GM23338 (cell line): ENCODE measurements at regions not wholly inside any gene's neighbourhood (a gene's known extent, or its start where the extent isn't known, plus 50 kb on each side); places are given as distances from the start of the nearest gene placed in this dataset.

ENCODE experiments used
- EZH2 ChIP-seq: fragments of 200-600 bp; sonication (generic); IDR thresholded peaks from one replicate; pipeline ENCODE4 v1.8.0; 2017; ENCODE audit warnings: antibody characterized with exemption, mild to moderate bottlenecking, low read depth; ENCODE audit not compliant: unreplicated experiment
- EZH2phosphoT487 ChIP-seq: fragments of 200-600 bp; sonication (generic); IDR thresholded peaks from one replicate; pipeline ENCODE4 v1.8.1; 2018; ENCODE audit warnings: antibody characterized with exemption; ENCODE audit not compliant: unreplicated experiment
- POLR2AphosphoS5 ChIP-seq: IDR thresholded peaks from 2 replicates; pipeline ENCODE4 v1.6.1; 2016; ENCODE audit warnings: antibody characterized with exemption, low read depth
- ZNF331 ChIP-seq: fragments of 250-450 bp; sonication (Bioruptor Pico); IDR thresholded peaks from 2 replicates; pipeline ENCODE4 v1.5.0; 2020; ENCODE audit warnings: low read depth, mild to moderate bottlenecking, moderate library complexity
- TF ChIP-seq, protein P1 (sequence below), 2 experiments: fragments of 200-600 bp in 1 of 2; sonication (generic) in 1 of 2; conservative IDR thresholded peaks; 2 replicates each; pipeline versions ENCODE4 v1.5.1 to v1.6.1; 2016 to 2017; ENCODE audit warnings: antibody characterized with exemption in 2 of 2, low read depth in 2 of 2, mild to moderate bottlenecking in 2 of 2, moderate library complexity in 1 of 2
- TF ChIP-seq, protein P2 (sequence below): IDR thresholded peaks from one replicate; pipeline ENCODE4 v1.6.1; 2018; ENCODE audit warnings: antibody characterized with exemption; ENCODE audit not compliant: unreplicated experiment
- TF ChIP-seq, protein P3 (sequence below): IDR thresholded peaks from 2 replicates; pipeline ENCODE4 v1.6.1; 2016; ENCODE audit warnings: antibody characterized with exemption

DNA sequence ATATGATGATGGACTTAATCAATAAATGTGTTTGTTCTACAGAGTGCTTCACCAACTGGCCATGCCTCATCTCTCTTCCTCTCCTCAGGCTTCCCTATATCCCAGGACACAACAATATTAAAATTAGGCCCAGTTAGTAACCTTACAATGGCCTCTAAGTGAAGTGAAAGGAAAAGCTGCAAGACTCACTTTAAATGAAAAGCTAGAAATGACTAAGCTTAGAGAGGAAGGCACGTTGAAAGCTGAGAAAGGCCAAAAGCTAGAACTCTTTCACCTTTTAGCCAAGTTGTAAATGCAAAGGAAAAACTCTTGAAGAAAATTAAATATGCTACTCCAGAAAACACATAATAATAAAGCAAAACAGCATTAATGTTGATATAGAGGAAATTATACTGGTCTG is 1010.3 kb downstream of the NAALADL2 start:
- TF ChIP-seq, protein P1, sequence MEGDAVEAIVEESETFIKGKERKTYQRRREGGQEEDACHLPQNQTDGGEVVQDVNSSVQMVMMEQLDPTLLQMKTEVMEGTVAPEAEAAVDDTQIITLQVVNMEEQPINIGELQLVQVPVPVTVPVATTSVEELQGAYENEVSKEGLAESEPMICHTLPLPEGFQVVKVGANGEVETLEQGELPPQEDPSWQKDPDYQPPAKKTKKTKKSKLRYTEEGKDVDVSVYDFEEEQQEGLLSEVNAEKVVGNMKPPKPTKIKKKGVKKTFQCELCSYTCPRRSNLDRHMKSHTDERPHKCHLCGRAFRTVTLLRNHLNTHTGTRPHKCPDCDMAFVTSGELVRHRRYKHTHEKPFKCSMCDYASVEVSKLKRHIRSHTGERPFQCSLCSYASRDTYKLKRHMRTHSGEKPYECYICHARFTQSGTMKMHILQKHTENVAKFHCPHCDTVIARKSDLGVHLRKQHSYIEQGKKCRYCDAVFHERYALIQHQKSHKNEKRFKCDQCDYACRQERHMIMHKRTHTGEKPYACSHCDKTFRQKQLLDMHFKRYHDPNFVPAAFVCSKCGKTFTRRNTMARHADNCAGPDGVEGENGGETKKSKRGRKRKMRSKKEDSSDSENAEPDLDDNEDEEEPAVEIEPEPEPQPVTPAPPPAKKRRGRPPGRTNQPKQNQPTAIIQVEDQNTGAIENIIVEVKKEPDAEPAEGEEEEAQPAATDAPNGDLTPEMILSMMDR (conservative IDR thresholded peaks at IDR 0.05; ENCODE audit: low read depth in 2 of 2), result no peak
- TF ChIP-seq, protein P2, sequence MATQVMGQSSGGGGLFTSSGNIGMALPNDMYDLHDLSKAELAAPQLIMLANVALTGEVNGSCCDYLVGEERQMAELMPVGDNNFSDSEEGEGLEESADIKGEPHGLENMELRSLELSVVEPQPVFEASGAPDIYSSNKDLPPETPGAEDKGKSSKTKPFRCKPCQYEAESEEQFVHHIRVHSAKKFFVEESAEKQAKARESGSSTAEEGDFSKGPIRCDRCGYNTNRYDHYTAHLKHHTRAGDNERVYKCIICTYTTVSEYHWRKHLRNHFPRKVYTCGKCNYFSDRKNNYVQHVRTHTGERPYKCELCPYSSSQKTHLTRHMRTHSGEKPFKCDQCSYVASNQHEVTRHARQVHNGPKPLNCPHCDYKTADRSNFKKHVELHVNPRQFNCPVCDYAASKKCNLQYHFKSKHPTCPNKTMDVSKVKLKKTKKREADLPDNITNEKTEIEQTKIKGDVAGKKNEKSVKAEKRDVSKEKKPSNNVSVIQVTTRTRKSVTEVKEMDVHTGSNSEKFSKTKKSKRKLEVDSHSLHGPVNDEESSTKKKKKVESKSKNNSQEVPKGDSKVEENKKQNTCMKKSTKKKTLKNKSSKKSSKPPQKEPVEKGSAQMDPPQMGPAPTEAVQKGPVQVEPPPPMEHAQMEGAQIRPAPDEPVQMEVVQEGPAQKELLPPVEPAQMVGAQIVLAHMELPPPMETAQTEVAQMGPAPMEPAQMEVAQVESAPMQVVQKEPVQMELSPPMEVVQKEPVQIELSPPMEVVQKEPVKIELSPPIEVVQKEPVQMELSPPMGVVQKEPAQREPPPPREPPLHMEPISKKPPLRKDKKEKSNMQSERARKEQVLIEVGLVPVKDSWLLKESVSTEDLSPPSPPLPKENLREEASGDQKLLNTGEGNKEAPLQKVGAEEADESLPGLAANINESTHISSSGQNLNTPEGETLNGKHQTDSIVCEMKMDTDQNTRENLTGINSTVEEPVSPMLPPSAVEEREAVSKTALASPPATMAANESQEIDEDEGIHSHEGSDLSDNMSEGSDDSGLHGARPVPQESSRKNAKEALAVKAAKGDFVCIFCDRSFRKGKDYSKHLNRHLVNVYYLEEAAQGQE, result no peak
- TF ChIP-seq EZH2, result no peak
- TF ChIP-seq POLR2AphosphoS5, result no peak
- TF ChIP-seq EZH2phosphoT487, result no peak
- TF ChIP-seq, protein P3, sequence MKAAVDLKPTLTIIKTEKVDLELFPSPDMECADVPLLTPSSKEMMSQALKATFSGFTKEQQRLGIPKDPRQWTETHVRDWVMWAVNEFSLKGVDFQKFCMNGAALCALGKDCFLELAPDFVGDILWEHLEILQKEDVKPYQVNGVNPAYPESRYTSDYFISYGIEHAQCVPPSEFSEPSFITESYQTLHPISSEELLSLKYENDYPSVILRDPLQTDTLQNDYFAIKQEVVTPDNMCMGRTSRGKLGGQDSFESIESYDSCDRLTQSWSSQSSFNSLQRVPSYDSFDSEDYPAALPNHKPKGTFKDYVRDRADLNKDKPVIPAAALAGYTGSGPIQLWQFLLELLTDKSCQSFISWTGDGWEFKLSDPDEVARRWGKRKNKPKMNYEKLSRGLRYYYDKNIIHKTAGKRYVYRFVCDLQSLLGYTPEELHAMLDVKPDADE, result no peak
- no peak for TF ChIP-seq ZNF331 (CRISPR knock-in tag)
